GM21390 (cell line): ENCODE measurements at regions not wholly inside any gene's neighbourhood (a gene's known extent, or its start where the extent isn't known, plus 50 kb on each side); places are given as distances from the start of the nearest gene placed in this dataset.
"Not testable (repeated sequence)": the region's sequence is repeated elsewhere in the genome, so short reads cannot be mapped to it uniquely, and the experiment has no call there.

Experiments
- ATAC-seq: cut with Tn5 transposase; IDR thresholded peaks from one replicate; pipeline ENCODE4 v1.9.1; 2021; ENCODE audit not compliant: unreplicated experiment

DNA sequence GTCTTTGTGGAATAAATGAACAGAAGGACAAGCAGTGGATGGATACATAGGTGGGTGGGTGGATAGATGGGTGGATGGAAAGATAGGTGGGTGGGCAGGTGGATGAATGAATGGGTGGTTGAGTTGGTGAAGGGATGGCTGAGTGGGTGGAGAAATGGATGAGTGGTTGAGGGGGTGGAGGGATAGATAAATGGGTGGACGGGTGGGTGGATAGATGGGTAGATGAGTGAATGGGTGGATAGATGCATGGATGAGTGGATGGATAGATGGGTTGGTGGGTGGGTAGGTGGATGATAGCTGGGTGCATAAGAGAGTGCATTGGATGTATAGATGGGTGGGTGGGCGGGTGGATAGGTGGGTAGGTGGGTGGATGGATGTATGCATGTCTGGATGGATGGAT lies 63.5 kb downstream of the UNC93B1 start:
- not testable (repeated sequence) for ATAC-seq

GRCh38 chr11:67938964-67939363 lies 64.9 kb downstream of the UNC93B1 start:
- ATAC-seq = not testable (repeated sequence)

GRCh38 chr11:67938371-67938770 lies 65.5 kb downstream of the UNC93B1 start:
- not testable (repeated sequence) for ATAC-seq

DNA sequence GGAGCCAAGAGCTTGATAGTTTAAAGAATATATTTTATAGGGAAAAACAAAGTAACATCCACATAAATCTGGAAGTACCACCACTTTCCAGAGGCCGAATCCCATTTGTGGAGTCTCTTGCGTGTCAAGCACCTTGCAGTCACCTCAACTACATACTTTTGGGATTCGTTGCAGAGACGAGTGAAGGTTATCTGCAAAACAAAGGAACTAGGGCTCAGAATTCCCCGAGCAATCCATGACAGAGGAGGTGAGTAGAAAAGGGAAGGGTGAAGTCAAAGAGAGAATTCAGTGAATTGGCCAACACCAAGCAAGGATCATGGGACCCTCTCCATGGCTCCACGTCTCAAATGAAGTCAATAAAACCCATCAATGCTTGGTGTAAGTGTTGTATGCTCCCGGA lies 80.3 kb downstream of the UNC93B1 start:
- ATAC-seq = not testable (repeated sequence)

DNA sequence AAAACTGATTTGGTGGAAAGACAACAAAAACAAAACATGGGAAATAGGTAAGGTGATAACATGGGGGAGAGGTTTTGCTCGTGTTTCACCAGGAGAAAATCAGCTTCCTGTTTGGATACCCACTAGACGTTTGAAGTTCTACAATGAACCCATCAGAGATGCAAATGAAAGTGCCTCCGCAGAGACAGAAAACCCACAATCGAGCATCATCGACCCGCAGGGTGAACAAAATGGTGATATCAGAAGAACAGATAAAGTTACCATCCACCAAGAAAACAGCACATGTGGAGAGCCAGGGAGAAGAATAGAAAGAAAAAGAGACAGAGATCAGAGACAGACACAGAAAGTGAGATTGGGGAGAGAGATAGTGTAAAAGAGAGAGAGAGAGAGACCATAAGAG lies 83.4 kb downstream of the UNC93B1 start:
- ATAC-seq = not testable (repeated sequence)

DNA sequence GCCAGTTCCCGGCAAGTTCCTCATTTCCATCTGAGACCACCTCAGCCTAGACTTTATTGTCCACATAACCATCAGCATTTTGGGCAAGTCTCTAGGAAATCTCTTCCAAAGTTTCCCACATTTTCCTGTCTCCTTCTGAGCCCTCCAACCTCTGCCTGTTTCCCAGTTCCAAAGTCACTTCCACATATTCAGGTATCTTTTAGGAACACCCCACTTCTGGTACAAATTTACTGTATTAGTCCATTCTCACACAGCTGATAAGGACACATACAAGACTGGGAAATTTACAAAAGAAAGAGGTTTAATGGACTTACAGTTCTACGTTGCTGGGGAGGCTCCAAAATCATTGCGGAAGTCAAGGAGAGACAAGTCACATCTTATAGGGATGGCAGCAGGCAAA lies 91.7 kb downstream of the UNC93B1 start:
- ATAC-seq = not testable (repeated sequence)

DNA sequence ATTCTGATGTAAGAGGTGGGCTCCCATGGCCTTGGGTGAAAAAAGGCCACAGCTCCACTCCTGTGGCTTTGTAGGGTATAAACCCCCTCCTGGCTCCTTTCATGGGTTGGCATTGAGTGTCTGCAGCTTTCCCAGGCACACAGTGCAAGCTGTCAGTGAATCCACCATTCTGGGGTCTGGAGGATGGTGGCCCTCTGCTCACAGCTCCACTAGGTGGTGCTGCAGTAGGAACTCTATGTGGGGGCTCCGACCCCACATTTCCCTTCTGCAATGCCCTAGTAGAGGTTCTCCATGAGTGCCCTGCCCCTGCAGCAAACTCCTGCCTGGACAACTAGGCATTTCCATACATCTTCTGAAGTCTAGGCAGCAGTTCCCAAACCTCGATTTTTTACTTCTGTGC lies 92.7 kb downstream of the UNC93B1 start:
- not testable (repeated sequence) for ATAC-seq

GRCh38 chr11:67910803-67911202 lies 93.1 kb downstream of the UNC93B1 start:
- not testable (repeated sequence) for ATAC-seq

DNA sequence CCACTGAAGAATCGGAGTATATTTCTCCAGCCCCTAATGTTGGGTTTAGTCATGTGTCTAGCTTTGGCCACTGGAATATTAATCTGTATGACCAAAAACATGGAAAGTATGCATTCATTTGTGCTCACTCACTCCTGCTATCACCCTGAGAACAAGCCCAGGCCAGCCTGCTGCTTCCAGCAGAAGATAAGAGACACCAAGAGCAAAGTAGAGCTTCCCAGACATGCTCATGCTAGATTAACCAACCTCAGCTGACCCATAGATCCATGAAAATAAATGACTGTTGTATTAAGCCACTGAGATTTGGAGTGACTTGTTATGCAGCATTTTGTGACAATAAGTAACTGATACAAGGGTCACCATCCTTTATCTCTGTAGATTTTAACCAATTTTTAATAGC lies 96.9 kb downstream of the UNC93B1 start:
- ATAC-seq = not testable (repeated sequence)

DNA sequence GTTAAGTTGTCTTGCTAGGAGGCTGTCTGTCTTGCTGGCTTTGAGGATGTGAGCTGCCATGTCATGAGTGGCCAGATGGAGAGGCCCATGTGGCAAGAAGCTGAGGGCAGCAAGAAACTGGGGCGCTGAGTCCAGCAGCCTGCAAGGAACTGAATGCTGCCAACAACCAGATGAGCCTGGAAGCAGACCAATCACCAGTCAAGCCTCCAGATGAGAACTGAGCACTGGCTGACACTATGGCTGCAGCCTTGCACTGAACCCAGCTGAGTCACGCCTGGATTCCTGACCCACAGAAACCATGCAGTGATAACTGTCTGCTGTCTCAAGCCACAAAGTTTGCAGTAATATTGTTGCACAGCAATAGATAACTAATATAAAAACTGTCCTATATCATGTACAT lies 104.4 kb downstream of the UNC93B1 start:
- ATAC-seq = not testable (repeated sequence)

GRCh38 chr11:67893487-67893886 lies 110.4 kb downstream of the UNC93B1 start:
- not testable (repeated sequence) for ATAC-seq

DNA sequence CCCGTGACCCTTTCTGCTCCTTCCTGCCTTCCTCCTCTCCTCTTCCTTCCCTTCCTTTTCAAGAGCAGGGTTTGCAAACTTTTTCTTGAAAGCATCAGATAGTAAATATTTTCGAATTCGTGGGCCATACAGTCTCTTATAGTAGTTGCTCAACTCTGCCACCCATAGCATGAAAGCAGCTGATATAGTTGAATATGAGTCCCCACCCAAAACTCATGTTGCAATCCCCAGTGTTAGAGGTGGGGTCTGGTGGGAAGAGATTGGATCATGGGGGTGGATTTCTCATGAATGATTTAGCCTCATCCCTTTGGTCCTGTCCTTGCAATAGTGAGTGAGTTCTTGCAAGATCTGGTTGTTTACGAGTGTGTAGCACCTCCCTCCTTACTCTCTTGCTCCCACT lies 114.3 kb downstream of the UNC93B1 start:
- not testable (repeated sequence) for ATAC-seq

DNA sequence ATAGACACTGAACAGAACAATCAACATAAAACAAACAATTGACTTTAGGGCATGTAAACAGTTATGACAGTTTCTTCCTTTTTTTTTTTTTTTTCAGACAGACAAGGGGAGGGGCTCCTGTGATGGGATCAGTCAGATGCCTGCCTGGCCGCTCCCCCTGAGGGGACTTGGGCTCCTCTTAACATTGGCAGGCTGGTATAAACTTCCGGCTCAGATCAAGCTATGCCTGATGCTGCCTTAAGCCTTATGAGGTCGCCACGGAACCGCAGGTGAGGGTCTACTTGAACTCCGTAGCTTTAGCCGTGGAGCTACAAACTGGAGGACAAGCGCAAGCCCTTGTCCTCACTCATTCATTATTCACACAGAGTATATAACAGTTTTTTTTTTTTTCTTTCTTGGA lies 115.8 kb downstream of the UNC93B1 start:
- ATAC-seq = not testable (repeated sequence)

DNA sequence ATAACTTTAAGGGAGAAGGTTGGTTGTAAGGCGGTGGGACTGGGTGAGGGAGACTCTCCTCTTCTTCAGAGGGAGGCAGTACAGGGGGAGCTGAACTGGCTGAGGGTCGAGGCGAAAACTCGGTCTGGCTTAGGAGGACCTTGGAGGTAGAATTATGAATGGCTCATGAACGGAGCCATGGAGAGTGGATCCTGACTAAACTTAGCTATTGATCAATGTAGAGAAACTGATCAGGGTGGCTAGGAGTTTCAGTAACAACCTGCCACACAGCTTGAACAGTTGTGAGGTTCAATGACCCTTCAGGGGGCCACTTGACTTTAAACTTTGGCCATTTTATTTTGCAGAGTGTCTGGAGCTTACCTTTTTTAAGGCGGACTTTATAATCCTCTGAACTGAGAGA lies 117.2 kb downstream of the UNC93B1 start:
- ATAC-seq = not testable (repeated sequence)

DNA sequence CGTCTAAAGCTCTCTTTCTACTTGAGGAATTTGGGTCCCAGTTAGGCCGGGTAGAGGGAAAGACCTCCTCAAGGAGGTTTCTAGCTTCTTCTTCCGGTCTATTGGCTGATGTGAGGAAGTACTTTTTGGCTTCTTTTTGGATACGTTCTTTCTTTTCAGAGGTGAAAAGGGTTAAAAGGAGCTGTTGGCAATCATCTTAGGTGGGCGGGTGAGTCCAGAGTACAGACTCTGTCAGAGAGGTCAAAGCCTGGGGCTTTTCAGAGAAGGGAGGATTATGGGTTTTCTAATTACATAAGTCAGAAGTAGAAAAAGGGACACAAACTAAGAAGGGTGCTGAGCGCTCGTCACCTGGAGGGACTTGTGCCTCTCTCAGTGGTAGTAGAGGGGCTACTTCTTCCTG lies 117.7 kb downstream of the UNC93B1 start:
- ATAC-seq = not testable (repeated sequence)

DNA sequence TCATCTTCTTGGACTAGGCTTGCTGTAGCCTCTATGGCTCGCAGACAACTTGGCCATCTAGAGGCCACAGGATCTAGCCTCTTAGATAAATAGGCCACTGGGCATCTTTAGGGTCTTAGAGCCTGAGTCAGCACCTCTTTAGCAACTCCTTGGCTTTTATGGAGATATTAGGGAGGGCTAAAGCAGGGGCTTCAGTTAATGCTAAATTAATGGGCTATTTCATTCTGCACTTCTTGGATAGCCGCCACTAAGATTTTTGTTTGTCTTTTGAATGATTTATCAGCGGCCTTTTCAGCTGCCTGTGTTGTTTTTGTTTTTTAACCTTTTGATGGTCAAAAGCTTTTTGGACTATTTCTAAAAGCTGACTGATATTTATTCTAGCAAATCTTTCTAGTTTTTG lies 118.3 kb downstream of the UNC93B1 start:
- not testable (repeated sequence) for ATAC-seq

DNA sequence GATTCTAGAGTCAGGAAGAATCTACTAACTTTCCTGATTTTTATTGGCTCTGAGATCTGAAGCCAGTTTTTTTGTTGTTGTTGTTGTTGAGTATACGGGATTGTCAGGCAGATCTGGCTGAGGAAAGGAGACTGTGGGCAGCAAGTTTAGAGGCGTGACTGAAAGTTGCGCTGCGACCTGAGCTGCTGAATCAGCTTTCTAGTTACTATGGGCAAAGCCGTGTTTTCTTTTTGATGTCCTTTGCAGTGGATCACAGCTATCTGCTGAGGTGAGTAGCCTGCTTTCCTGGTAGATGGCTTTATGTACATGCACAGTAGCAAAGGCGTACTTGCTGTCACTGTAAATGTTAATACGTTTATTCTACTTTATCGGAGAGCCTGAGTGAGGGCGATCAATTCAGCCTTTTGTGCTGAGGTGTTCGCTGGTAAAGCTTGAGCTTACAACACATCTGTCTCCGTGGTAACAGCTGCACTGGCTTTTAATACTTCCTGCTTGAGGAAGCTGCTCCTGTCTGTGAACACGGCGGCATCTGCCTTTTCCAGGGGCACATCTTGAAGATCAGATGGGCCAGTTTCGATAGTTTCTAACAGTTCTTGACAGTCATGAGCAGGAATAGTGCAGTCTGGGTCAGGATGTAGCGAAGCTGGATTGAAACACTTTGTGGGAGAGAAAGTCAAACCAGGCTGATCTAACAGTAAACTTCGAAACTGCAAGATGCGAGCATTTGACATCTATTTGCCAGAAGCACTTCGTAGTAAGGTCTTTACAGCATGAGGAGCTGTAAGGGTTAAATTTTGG lies 118.9 kb downstream of the UNC93B1 start:
- ATAC-seq = not testable (repeated sequence)

GRCh38 chr11:67884073-67884757 lies 119.7 kb downstream of the UNC93B1 start:
- not testable (repeated sequence) for ATAC-seq

GRCh38 chr11:67882304-67882703 lies 121.6 kb downstream of the UNC93B1 start:
- not testable (repeated sequence) for ATAC-seq

DNA sequence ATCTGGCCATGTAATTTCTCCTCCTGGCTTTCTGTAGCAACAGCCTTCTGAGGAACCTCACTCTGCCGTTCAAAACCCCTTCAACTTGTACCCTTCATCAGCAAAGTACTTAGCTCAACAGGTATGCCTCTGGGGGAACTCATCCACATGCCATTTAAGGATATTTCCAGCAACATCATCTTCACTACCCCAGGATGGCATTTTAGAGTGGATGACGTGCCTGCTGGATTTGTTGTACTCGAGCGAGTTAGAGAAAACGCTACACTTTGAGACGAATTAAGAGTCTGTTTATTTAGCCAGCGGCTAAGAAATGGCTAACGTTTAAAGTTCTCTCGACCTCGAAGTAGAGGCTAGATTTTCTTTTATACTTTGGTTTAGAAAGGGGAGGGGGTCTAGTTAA lies 122.1 kb downstream of the UNC93B1 start:
- ATAC-seq = not testable (repeated sequence)

DNA sequence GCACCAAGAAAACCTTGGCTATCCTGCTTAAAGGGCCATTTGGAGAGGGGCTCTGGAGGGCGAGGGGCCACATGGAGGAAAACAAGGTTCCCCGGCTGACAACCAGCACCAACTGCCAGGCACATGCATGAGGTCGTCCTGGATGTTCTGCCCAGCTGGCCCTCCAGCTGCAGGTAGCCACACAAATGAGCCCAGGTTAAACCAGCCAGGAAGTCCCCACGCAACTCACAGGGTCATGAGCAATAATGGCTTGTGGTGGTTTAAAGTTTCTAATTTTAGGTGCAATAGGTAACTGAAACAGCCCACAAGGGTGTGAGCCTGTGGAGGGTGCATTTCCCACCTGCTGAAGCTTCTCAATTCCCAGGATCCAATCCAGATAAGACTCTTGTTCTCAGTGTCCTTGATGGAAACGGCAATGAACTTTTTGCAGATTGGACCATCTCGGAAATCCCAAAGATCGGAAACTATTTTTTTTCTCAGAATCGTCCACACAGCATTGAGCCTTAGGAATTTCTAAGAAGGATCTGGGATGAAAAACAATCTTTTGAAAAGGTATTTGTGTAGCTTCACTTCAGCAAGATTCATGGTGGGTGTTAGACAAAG lies 123.2 kb downstream of the UNC93B1 start:
- ATAC-seq = not testable (repeated sequence)

DNA sequence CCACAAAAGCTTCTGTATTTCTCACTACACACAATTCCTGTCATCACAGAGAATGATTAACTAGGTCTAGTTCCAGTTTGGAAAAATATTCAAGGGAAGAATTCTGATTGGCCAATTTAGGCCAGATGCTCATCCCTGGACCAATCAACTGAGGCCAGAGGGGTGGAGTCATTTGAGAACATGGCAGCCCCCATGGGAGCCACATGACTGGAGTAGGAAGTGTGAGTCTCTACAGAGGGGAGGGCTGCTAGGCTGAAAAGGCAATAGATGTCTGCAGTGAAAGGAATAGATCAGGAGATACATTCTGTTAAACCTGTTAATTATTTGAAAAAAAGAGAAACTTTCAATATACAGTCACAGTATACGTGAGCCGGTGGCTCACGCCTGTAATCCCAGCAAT lies 125.2 kb downstream of the UNC93B1 start:
- not testable (repeated sequence) for ATAC-seq
